ENCODE measurements at regions not wholly inside any gene's neighbourhood (a gene's known extent, or its start where the extent isn't known, plus 50 kb on each side); places are given as distances from the start of the nearest gene placed in this dataset.

GRCh38 chr10:80767963-80768362 lies 230.3 kb downstream of the SH2D4B start:
- no peaks in the 10 kb centered on the region for H3K23me2 ChIP-seq (ENCODE audit: low read depth, low read length)
- H2BK15ac ChIP-seq (ENCODE audit: low read length), result no peak overlapping the region
- peak; percentile 64 for TF ChIP-seq MAFK (IDR thresholded peaks at IDR 0.05; ENCODE audit: low read depth, low read length)
- no peak for TF ChIP-seq CBX5 (IDR thresholded peaks at IDR 0.05; ENCODE audit: low read depth, low read length)
- H3K79me1 ChIP-seq (ENCODE audit: low read depth, low read length), result no peaks in the 10 kb centered on the region
- ChIA-PET POLR2A (ENCODE audit: partially characterized antibody) (no interaction called here), CTCF (ENCODE audit: partially characterized antibody) (interaction anchor here (0.7 to 1.8 kb wide), 2 partner anchors 104 to 139 kb away, joined by 3 to 5 read pairs; no protein-coding TSS in a partner anchor)
- H3K4me2 ChIP-seq (ENCODE audit: insufficient read depth in 1 of 2, low read depth in 2 of 2, low read length in 2 of 2), result no peak overlapping the region
- no peak overlapping the region for H3K27ac ChIP-seq (ENCODE audit: low read depth, low read length)
- H3K23ac ChIP-seq (ENCODE audit: insufficient read length), result no peak overlapping the region
- no peaks in the 10 kb centered on the region; a peak in 1 of 4 replicates for H3K9me3 ChIP-seq (ENCODE audit: insufficient read depth in 2 of 2, low read depth in 1 of 2, low read length in 1 of 2)
- no peak overlapping the region for H3K14ac ChIP-seq (ENCODE audit: insufficient read length)
- no peaks in the 10 kb centered on the region for H3K4me1 ChIP-seq (replicated peaks in 1 of 4; ENCODE audit: control insufficient read depth in 3 of 4, insufficient read depth in 4 of 4, low read length in 3 of 4)
- H3K56ac ChIP-seq (replicated peaks; ENCODE audit: insufficient read length, low read depth, low read length), result no peak overlapping the region
- H3K18ac ChIP-seq (ENCODE audit: extremely low read depth, low read length), result no peak overlapping the region
- DNase-seq (ENCODE audit: low read depth in 1 of 2, low spot score in 2 of 2) (no peak), FAIRE-seq (no peak)
- H2BK20ac ChIP-seq (ENCODE audit: low read length), result no peak overlapping the region
- no peak overlapping the region for H3K4me3 ChIP-seq (ENCODE audit: extremely low read depth in 1 of 4, insufficient read depth in 2 of 4, low read depth in 3 of 4, low read length in 4 of 4)
- H2BK5ac ChIP-seq (ENCODE audit: low read depth, low read length), result no peak overlapping the region
- no peak overlapping the region for H2AK5ac ChIP-seq (ENCODE audit: low read depth, low read length)
- no peak overlapping the region for H4K5ac ChIP-seq (ENCODE audit: insufficient read length, low read depth, low read length)
- no peak overlapping the region for H3K9ac ChIP-seq (replicated peaks in 1 of 4; ENCODE audit: extremely low read depth in 1 of 4, low read depth in 3 of 4, low read length in 3 of 4)
- WGBS, 2 experiments (ENCODE audit: extremely low coverage in 1 of 2, insufficient coverage in 1 of 2, insufficient read length in 1 of 2, insufficient replicate concordance in 2 of 2, low coverage in 1 of 2, low lambda C conversion rate in 2 of 2, missing lambda C conversion rate in 1 of 2), result 82% methylated on average over 1 of the region's 1 CpG; no CpG with 5 or more reads in 1 of the 2 experiments
- H4K20me1 ChIP-seq (replicated peaks in 1 of 2; ENCODE audit: control insufficient read depth in 1 of 2, insufficient read depth in 2 of 2, low read length in 2 of 2), result no peaks in the 10 kb centered on the region
- H2BK12ac ChIP-seq (ENCODE audit: low read depth, low read length), result no peak overlapping the region
- no peak overlapping the region for H2BK120ac ChIP-seq (replicated peaks; ENCODE audit: low read depth, low read length)
- no peaks in the 10 kb centered on the region for H3K36me3 ChIP-seq (ENCODE audit: control insufficient read depth in 2 of 4, insufficient read depth in 4 of 4, low read length in 3 of 4)
- no peak overlapping the region for H4K8ac ChIP-seq (ENCODE audit: extremely low read depth, insufficient read depth, low read length)
- H3K79me2 ChIP-seq (ENCODE audit: control insufficient read depth in 1 of 2, insufficient read depth in 2 of 2, low read length in 2 of 2), result no peaks in the 10 kb centered on the region
- H3K4ac ChIP-seq (replicated peaks; ENCODE audit: insufficient read length, low read depth, low read length), result no peak overlapping the region
- no peaks in the 10 kb centered on the region for H3K27me3 ChIP-seq (replicated peaks in 1 of 4; ENCODE audit: control insufficient read depth in 3 of 4, extremely low read depth in 1 of 4, insufficient read depth in 3 of 4, low read length in 3 of 4)
- no peak overlapping the region for H2AFZ ChIP-seq (ENCODE audit: low read length)
- H4K91ac ChIP-seq (replicated peaks; ENCODE audit: insufficient read length, low read length), result no peak overlapping the region
